ENCODE measurements at regions not wholly inside any gene's neighbourhood (a gene's known extent, or its start where the extent isn't known, plus 50 kb on each side); places are given as distances from the start of the nearest gene placed in this dataset.

GRCh38 chr15:91522605-91523332, 330.7 kb upstream of the SLCO3A1 start:
- DNase-seq (ENCODE audit: low read depth, low spot score): no peak
- intact Hi-C loops (cut with micrococcal nuclease): no loop called here
- no peaks in the 10 kb centered on the region; the same call in 1 of the 2 replicates for H3K27me3 ChIP-seq (ENCODE audit: insufficient read depth, low read length)
- no peaks in the 10 kb centered on the region for H3K4me1 ChIP-seq (ENCODE audit: control insufficient read depth in 1 of 2, insufficient read depth in 2 of 2, low read length in 2 of 2)
- no peaks in the 10 kb centered on the region for H3K36me3 ChIP-seq (ENCODE audit: control insufficient read depth in 1 of 2, insufficient read depth in 2 of 2, low read length in 2 of 2)
- no TSS peak for BruUV-seq (replicated peaks)
- H3K27ac ChIP-seq (ENCODE audit: low read depth, low read length): no peak overlapping the region
- RAD21 ChIA-PET (ENCODE audit: low non-redundant PET in 1 of 2, low total read pairs in 2 of 2, uncharacterized antibody in 2 of 2, unreplicated experiment in 2 of 2): no interaction called here
- TF ChIP-seq JUND (IDR thresholded peaks at IDR 0.05) (no peak), YY1 (IDR thresholded peaks at IDR 0.05; ENCODE audit: extremely low read depth, insufficient replicate concordance, low read depth, low read length) (no peak), ATF3 (IDR thresholded peaks at IDR 0.05) (no peak), RAD21 (IDR thresholded peaks at IDR 0.05; ENCODE audit: low read depth) (0 out of 2 replicates have a peak, but pooled peaks have one; percentile 16)
- no peak overlapping the region for H3K4me3 ChIP-seq (replicated peaks in 1 of 2; ENCODE audit: low read depth in 1 of 2, low read length in 2 of 2)
- H3K79me2 ChIP-seq (ENCODE audit: insufficient read depth, low read length): no peaks in the 10 kb centered on the region
- no peak overlapping the region for H3K9ac ChIP-seq (ENCODE audit: low read length)
- no peak for ATAC-seq
- no peaks in the 10 kb centered on the region for H3K9me2 ChIP-seq (ENCODE audit: insufficient read depth)
- no peaks in the 10 kb centered on the region for H4K20me1 ChIP-seq (ENCODE audit: insufficient read depth)
- CTCF ChIA-PET: no interaction called here
- no peak overlapping the region for H2AFZ ChIP-seq (ENCODE audit: low read depth, low read length, poor library complexity, severe bottlenecking)
- H3K4me2 ChIP-seq (ENCODE audit: low read length): no peak overlapping the region
- POLR2A ChIA-PET: no interaction called here
- H3K9me3 ChIP-seq (ENCODE audit: control insufficient read depth in 1 of 2, insufficient read depth in 1 of 2, low read depth in 1 of 2, low read length in 2 of 2): no peaks in the 10 kb centered on the region

GRCh38 chr15:91523596-91523995, 329.9 kb upstream of the SLCO3A1 start:
- Histone ChIP-seq H3K4me2 (ENCODE audit: low read length) (no peak overlapping the region), H4K20me1 (ENCODE audit: insufficient read depth) (no peaks in the 10 kb centered on the region), H3K9me3 (ENCODE audit: control insufficient read depth in 1 of 2, insufficient read depth in 1 of 2, low read depth in 1 of 2, low read length in 2 of 2) (no peaks in the 10 kb centered on the region), H3K79me2 (ENCODE audit: insufficient read depth, low read length) (no peaks in the 10 kb centered on the region), H3K4me1 (ENCODE audit: control insufficient read depth in 1 of 2, insufficient read depth in 2 of 2, low read length in 2 of 2) (no peaks in the 10 kb centered on the region), H3K27me3 (ENCODE audit: insufficient read depth, low read length) (peaks cover 5% of the 10 kb centered on the region; the same call in 1 of the 2 replicates), H3K9ac (ENCODE audit: low read length) (no peak overlapping the region), H3K36me3 (ENCODE audit: control insufficient read depth in 1 of 2, insufficient read depth in 2 of 2, low read length in 2 of 2) (no peaks in the 10 kb centered on the region), H2AFZ (ENCODE audit: low read depth, low read length, poor library complexity, severe bottlenecking) (no peak overlapping the region), H3K27ac (ENCODE audit: low read depth, low read length) (no peak overlapping the region), H3K9me2 (ENCODE audit: insufficient read depth) (no peaks in the 10 kb centered on the region), H3K4me3 (replicated peaks in 1 of 2; ENCODE audit: low read depth in 1 of 2, low read length in 2 of 2) (no peak overlapping the region)
- intact Hi-C loops (cut with micrococcal nuclease): no loop called here
- no TSS peak for BruUV-seq (replicated peaks)
- ATAC-seq: no peak
- CTCF ChIA-PET: no interaction called here
- RAD21 ChIA-PET (ENCODE audit: low non-redundant PET in 1 of 2, low total read pairs in 2 of 2, uncharacterized antibody in 2 of 2, unreplicated experiment in 2 of 2): no interaction called here
- POLR2A ChIA-PET: no interaction called here
- DNase-seq (ENCODE audit: low read depth, low spot score): no peak
- TF ChIP-seq SIN3A (IDR thresholded peaks at IDR 0.05; ENCODE audit: low read depth): no peak
- TF ChIP-seq EZH2phosphoT487 (IDR thresholded peaks at IDR 0.05; ENCODE audit: borderline replicate concordance): no peak
- no peak for TF ChIP-seq CTCF (IDR thresholded peaks at IDR 0.05 in 2 of 3, conservative IDR thresholded peaks at IDR 0.05 in 1 of 3; ENCODE audit: borderline replicate concordance in 1 of 3, insufficient read depth in 1 of 3, low read depth in 2 of 3, low read length in 2 of 3)
- no peak for TF ChIP-seq EZH2 (IDR thresholded peaks at IDR 0.05)
- no peak for TF ChIP-seq ELF1 (IDR thresholded peaks at IDR 0.05; ENCODE audit: borderline replicate concordance, low read depth)
- TF ChIP-seq REST (IDR thresholded peaks at IDR 0.05; ENCODE audit: low read depth): no peak
- no peak for TF ChIP-seq POLR2AphosphoS5 (IDR thresholded peaks at IDR 0.05; ENCODE audit: low read depth, low read length)
- no peak for TF ChIP-seq ZFX (IDR thresholded peaks at IDR 0.05)
- TF ChIP-seq EGR1 (IDR thresholded peaks at IDR 0.05; ENCODE audit: low read depth): no peak
- TF ChIP-seq POLR2A (IDR thresholded peaks at IDR 0.05; ENCODE audit: borderline replicate concordance, extremely low read depth, insufficient read depth, insufficient read length): no peak
- no peak for TF ChIP-seq TCF7L2 (IDR thresholded peaks at IDR 0.05; ENCODE audit: borderline replicate concordance, extremely low read depth, insufficient read depth, insufficient read length)
- no peak for TF ChIP-seq CBX3 (IDR thresholded peaks at IDR 0.05; ENCODE audit: low read depth)
- TF ChIP-seq CEBPB (IDR thresholded peaks at IDR 0.05; ENCODE audit: low read depth): no peak

All from HCT116 (cell line).